ENCODE measurements at regions not wholly inside any gene's neighbourhood (a gene's known extent, or its start where the extent isn't known, plus 50 kb on each side); places are given as distances from the start of the nearest gene placed in this dataset.

DNA sequence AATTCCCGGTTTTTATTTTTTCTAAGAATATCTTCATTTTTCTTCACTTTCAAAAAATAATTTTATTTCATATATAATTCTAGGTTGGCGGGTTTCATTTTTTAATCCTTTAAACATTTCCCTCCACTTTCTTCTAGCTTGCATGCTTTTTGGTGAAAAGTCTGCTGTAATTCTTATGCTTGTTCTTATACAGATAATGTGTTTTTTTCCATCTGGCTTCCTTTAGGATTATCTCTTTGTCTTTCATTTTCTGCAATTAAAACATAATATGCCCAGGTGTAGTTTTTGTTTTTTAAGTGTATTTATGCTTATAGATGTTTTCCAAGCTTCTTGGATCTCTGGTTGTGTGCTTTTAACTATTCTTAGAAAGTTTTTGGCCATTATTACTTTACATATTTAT is 341.3 kb upstream of the SEMA3C start:
- WGBS, 2 experiments (ENCODE audit: extremely low coverage in 1 of 2, insufficient coverage in 1 of 2, insufficient read length in 1 of 2, insufficient replicate concordance in 2 of 2, low coverage in 1 of 2, low lambda C conversion rate in 2 of 2, missing lambda C conversion rate in 1 of 2): 92% methylated on average over 2 of the region's 2 CpGs; no CpG with 5 or more reads in 1 of the 2 experiments
- H3K56ac ChIP-seq (replicated peaks; ENCODE audit: insufficient read length, low read depth, low read length): no peak overlapping the region
- no peaks in the 10 kb centered on the region for H3K79me2 ChIP-seq (ENCODE audit: control insufficient read depth in 1 of 2, insufficient read depth in 2 of 2, low read length in 2 of 2)
- H3K27me3 ChIP-seq (replicated peaks in 1 of 4; ENCODE audit: control insufficient read depth in 3 of 4, extremely low read depth in 1 of 4, insufficient read depth in 3 of 4, low read length in 3 of 4): no peaks in the 10 kb centered on the region
- H3K4ac ChIP-seq (replicated peaks; ENCODE audit: insufficient read length, low read depth, low read length): no peak overlapping the region
- H4K5ac ChIP-seq (ENCODE audit: insufficient read length, low read depth, low read length): no peak overlapping the region
- H2AFZ ChIP-seq (ENCODE audit: low read length): no peak overlapping the region
- no peaks in the 10 kb centered on the region for H3K36me3 ChIP-seq (ENCODE audit: control insufficient read depth in 2 of 4, insufficient read depth in 4 of 4, low read length in 3 of 4)
- no peaks in the 10 kb centered on the region for H4K20me1 ChIP-seq (replicated peaks in 1 of 2; ENCODE audit: control insufficient read depth in 1 of 2, insufficient read depth in 2 of 2, low read length in 2 of 2)
- DNase-seq (ENCODE audit: low read depth in 1 of 2, low spot score in 2 of 2) (no peak), FAIRE-seq (no peak)
- H3K14ac ChIP-seq (ENCODE audit: insufficient read length): no peak overlapping the region
- no peak overlapping the region for H3K18ac ChIP-seq (ENCODE audit: extremely low read depth, low read length)
- H2AK5ac ChIP-seq (ENCODE audit: low read depth, low read length): no peak overlapping the region
- H2BK20ac ChIP-seq (ENCODE audit: low read length): no peak overlapping the region
- H3K4me2 ChIP-seq (ENCODE audit: insufficient read depth in 1 of 2, low read depth in 2 of 2, low read length in 2 of 2): no peak overlapping the region
- no peak overlapping the region for H3K23ac ChIP-seq (ENCODE audit: insufficient read length)
- H3K27ac ChIP-seq (ENCODE audit: low read depth, low read length): no peak overlapping the region
- no peaks in the 10 kb centered on the region for H3K23me2 ChIP-seq (ENCODE audit: low read depth, low read length)
- no peaks in the 10 kb centered on the region for H3K4me1 ChIP-seq (replicated peaks in 1 of 4; ENCODE audit: control insufficient read depth in 3 of 4, insufficient read depth in 4 of 4, low read length in 3 of 4)
- no peak overlapping the region for H3K4me3 ChIP-seq (ENCODE audit: extremely low read depth in 1 of 4, insufficient read depth in 2 of 4, low read depth in 3 of 4, low read length in 4 of 4)
- no peak overlapping the region for H2BK120ac ChIP-seq (replicated peaks; ENCODE audit: low read depth, low read length)
- H2BK5ac ChIP-seq (ENCODE audit: low read depth, low read length): no peak overlapping the region
- H3K9ac ChIP-seq (replicated peaks in 1 of 4; ENCODE audit: extremely low read depth in 1 of 4, low read depth in 3 of 4, low read length in 3 of 4): no peak overlapping the region
- ChIA-PET POLR2A (ENCODE audit: partially characterized antibody) (no interaction called here), CTCF (ENCODE audit: partially characterized antibody) (interaction anchor here (0.7 kb wide), 1 partner anchor 77 kb away, joined by 3 read pairs; no protein-coding TSS in a partner anchor)
- no peak overlapping the region for H4K8ac ChIP-seq (ENCODE audit: extremely low read depth, insufficient read depth, low read length)
- H4K91ac ChIP-seq (replicated peaks; ENCODE audit: insufficient read length, low read length): no peak overlapping the region
- peaks cover 0 to 14% of the 10 kb centered on the region in 2 experiments; a peak in 1 of 4 replicates for H3K9me3 ChIP-seq (ENCODE audit: insufficient read depth in 2 of 2, low read depth in 1 of 2, low read length in 1 of 2)
- H3K79me1 ChIP-seq (ENCODE audit: low read depth, low read length): no peaks in the 10 kb centered on the region
- no peak overlapping the region for H2BK15ac ChIP-seq (ENCODE audit: low read length)
- no peak overlapping the region for H2BK12ac ChIP-seq (ENCODE audit: low read depth, low read length)
- TF ChIP-seq, protein P1, sequence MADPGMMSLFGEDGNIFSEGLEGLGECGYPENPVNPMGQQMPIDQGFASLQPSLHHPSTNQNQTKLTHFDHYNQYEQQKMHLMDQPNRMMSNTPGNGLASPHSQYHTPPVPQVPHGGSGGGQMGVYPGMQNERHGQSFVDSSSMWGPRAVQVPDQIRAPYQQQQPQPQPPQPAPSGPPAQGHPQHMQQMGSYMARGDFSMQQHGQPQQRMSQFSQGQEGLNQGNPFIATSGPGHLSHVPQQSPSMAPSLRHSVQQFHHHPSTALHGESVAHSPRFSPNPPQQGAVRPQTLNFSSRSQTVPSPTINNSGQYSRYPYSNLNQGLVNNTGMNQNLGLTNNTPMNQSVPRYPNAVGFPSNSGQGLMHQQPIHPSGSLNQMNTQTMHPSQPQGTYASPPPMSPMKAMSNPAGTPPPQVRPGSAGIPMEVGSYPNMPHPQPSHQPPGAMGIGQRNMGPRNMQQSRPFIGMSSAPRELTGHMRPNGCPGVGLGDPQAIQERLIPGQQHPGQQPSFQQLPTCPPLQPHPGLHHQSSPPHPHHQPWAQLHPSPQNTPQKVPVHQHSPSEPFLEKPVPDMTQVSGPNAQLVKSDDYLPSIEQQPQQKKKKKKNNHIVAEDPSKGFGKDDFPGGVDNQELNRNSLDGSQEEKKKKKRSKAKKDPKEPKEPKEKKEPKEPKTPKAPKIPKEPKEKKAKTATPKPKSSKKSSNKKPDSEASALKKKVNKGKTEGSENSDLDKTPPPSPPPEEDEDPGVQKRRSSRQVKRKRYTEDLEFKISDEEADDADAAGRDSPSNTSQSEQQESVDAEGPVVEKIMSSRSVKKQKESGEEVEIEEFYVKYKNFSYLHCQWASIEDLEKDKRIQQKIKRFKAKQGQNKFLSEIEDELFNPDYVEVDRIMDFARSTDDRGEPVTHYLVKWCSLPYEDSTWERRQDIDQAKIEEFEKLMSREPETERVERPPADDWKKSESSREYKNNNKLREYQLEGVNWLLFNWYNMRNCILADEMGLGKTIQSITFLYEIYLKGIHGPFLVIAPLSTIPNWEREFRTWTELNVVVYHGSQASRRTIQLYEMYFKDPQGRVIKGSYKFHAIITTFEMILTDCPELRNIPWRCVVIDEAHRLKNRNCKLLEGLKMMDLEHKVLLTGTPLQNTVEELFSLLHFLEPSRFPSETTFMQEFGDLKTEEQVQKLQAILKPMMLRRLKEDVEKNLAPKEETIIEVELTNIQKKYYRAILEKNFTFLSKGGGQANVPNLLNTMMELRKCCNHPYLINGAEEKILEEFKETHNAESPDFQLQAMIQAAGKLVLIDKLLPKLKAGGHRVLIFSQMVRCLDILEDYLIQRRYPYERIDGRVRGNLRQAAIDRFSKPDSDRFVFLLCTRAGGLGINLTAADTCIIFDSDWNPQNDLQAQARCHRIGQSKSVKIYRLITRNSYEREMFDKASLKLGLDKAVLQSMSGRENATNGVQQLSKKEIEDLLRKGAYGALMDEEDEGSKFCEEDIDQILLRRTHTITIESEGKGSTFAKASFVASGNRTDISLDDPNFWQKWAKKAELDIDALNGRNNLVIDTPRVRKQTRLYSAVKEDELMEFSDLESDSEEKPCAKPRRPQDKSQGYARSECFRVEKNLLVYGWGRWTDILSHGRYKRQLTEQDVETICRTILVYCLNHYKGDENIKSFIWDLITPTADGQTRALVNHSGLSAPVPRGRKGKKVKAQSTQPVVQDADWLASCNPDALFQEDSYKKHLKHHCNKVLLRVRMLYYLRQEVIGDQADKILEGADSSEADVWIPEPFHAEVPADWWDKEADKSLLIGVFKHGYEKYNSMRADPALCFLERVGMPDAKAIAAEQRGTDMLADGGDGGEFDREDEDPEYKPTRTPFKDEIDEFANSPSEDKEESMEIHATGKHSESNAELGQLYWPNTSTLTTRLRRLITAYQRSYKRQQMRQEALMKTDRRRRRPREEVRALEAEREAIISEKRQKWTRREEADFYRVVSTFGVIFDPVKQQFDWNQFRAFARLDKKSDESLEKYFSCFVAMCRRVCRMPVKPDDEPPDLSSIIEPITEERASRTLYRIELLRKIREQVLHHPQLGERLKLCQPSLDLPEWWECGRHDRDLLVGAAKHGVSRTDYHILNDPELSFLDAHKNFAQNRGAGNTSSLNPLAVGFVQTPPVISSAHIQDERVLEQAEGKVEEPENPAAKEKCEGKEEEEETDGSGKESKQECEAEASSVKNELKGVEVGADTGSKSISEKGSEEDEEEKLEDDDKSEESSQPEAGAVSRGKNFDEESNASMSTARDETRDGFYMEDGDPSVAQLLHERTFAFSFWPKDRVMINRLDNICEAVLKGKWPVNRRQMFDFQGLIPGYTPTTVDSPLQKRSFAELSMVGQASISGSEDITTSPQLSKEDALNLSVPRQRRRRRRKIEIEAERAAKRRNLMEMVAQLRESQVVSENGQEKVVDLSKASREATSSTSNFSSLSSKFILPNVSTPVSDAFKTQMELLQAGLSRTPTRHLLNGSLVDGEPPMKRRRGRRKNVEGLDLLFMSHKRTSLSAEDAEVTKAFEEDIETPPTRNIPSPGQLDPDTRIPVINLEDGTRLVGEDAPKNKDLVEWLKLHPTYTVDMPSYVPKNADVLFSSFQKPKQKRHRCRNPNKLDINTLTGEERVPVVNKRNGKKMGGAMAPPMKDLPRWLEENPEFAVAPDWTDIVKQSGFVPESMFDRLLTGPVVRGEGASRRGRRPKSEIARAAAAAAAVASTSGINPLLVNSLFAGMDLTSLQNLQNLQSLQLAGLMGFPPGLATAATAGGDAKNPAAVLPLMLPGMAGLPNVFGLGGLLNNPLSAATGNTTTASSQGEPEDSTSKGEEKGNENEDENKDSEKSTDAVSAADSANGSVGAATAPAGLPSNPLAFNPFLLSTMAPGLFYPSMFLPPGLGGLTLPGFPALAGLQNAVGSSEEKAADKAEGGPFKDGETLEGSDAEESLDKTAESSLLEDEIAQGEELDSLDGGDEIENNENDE (IDR thresholded peaks at IDR 0.05; ENCODE audit: insufficient replicate concordance, low read length): no peak
